NB4 (cell line): ENCODE measurements at regions not wholly inside any gene's neighbourhood (a gene's known extent, or its start where the extent isn't known, plus 50 kb on each side); places are given as distances from the start of the nearest gene placed in this dataset.

Experiments used
- POLR2A ChIP-seq: IDR thresholded peaks from 2 replicates; pipeline ENCODE4 v1.6.1; 2011; ENCODE audit warnings: mild to moderate bottlenecking; ENCODE audit not compliant: insufficient read length; ENCODE audit errors: extremely low read depth
- TF ChIP-seq, protein P1 (sequence below): IDR thresholded peaks from one replicate; pipeline ENCODE4 v1.5.1; 2012; ENCODE audit warnings: low read depth, low read length
- TF ChIP-seq, protein P2 (sequence below): IDR thresholded peaks from 2 replicates; pipeline ENCODE4 v1.6.1; 2011; ENCODE audit warnings: low read depth, low read length

DNA sequence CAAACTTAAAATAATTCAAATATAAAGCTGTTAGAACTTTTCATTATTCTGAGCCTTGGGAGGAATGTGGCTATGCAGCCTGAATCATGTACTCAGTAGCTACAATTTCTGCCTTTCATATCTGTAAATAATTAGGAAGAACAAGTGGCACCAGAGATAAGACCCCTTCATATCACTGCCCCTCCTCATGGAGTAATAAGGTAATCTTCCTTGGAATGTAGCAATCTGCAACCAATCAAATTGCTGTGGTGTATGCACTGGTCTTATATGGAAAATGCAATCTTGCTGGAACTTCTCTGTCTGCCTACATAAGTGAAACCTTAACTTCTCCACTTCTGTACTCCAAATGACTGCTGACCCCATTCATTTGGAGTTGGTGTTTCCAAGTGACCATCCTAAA is 104.4 kb upstream of the VANGL1 start:
- TF ChIP-seq, protein P1, sequence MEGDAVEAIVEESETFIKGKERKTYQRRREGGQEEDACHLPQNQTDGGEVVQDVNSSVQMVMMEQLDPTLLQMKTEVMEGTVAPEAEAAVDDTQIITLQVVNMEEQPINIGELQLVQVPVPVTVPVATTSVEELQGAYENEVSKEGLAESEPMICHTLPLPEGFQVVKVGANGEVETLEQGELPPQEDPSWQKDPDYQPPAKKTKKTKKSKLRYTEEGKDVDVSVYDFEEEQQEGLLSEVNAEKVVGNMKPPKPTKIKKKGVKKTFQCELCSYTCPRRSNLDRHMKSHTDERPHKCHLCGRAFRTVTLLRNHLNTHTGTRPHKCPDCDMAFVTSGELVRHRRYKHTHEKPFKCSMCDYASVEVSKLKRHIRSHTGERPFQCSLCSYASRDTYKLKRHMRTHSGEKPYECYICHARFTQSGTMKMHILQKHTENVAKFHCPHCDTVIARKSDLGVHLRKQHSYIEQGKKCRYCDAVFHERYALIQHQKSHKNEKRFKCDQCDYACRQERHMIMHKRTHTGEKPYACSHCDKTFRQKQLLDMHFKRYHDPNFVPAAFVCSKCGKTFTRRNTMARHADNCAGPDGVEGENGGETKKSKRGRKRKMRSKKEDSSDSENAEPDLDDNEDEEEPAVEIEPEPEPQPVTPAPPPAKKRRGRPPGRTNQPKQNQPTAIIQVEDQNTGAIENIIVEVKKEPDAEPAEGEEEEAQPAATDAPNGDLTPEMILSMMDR, result no peak
- TF ChIP-seq, protein P2, sequence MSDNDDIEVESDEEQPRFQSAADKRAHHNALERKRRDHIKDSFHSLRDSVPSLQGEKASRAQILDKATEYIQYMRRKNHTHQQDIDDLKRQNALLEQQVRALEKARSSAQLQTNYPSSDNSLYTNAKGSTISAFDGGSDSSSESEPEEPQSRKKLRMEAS, result no peak
- TF ChIP-seq POLR2A, result no peak
